ENCODE measurements at regions not wholly inside any gene's neighbourhood (a gene's known extent, or its start where the extent isn't known, plus 50 kb on each side); places are given as distances from the start of the nearest gene placed in this dataset.

GRCh38 chr21:27189870-27190269, 223.0 kb upstream of the ADAMTS5 start:
- no peak for DNase-seq (ENCODE audit: low read depth)

DNA sequence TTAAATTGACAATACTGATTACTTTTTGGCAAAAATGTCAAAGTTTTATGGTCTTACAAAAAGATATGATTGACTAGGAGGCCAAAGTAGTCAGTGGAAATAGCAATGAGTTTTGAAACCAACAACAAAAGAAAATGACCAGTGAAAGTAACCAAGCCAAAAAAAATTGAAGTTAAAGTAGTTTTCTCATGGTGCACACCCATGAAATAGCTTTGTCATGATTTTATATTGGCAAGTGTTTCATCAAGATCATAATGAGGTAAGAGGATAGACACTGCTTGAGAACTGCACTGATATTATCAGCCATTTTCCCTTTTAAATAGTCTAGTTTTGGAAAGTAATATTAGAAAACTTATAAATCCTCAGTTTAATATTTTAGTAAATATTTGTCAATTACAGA, 206.2 kb upstream of the ADAMTS5 start:
- DNase-seq (ENCODE audit: low read depth), result no peak

- no peak for DNase-seq (ENCODE audit: low read depth)
Measured at GRCh38 chr21:27171707-27172106, 204.8 kb upstream of the ADAMTS5 start.

DNA sequence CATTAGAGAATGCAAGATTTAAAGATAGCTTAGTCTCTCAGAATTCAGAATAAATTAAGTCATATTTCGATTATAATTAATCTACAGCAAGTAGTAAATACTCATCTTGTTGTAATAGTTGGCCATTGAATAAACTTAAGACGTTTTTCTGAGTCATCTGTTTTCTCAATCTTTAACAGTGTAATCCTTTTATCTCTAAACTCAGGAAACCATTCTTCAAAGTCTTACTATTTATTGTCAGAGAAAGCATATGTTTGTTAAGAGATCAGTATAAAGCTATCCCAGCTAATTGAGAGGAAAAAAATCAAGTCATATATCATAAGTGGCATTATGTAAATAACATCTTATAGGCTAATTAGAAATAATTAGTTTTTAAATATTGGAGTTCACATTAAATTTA, 201.2 kb upstream of the ADAMTS5 start:
- DNase-seq (ENCODE audit: low read depth), result no peak

DNA sequence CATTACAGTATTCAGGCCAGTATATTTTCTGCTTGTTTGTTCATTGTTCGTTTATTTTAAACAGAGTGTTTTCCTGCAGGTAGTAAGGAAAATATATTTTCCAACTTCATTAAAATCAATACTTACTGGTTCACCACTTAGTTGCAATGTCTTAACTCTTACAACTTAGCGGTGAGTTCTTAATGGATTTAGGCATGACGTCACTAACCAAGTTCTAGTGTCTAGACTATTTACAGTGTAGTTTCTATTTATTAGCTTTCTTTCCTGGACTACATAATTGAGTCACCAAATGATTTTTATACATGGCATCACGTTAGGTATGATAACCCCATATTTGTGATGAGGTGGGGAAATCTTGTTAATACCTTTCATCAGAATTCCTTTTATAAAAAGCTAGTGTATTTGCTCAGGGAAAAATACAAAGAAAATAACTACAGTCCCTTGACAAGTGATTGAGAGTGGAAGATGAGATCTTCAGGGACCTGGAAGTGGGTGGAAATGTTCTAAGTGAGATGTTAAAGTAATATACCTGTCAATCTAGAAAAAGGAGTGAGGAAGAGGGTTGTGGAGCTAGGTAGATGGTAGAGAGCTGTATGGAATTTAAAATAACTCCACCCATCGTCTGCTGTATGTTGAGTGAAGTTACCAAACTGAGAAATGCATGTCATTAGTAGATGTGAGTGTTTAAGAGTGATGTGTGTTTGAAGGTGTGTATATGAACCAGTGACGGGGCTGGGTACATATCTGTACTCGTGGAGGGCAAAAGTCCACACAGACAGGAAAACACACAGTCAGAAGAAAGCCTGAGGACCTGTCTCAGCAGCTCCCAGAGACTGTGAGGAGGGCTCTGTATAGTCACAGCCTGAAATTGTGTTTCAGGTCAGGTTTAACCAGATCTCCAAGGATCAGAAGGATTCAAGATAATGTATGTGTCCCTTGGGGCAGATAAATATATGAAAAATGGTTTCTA, 197.6 kb upstream of the ADAMTS5 start:
- DNase-seq (ENCODE audit: low read depth), result no peak

GRCh38 chr21:27158967-27159366, 192.1 kb upstream of the ADAMTS5 start:
- no peak for DNase-seq (ENCODE audit: low read depth)

DNA sequence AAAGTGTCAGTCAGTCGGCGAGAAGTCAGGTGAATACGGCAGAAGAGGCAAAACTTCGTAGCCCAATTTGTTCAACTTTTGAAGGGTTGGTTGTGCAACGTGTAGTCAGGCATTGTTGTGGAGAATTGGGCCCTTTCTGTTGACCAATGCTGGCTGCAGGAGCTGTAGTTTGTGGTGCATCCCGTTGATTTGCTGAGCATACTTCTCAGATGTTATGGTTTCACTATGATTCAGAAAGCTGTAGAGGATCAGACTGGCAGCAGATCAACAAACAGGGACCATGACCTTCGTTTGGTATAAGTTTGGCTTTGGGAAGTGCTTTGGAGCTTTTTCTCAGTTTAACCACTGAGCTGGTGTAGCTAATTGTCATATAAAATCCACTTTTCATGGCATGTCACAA, 190.2 kb upstream of the ADAMTS5 start:
- DNase-seq (ENCODE audit: low read depth), result no peak

- DNase-seq (ENCODE audit: low read depth), result no peak
Measured at GRCh38 chr21:27156666-27157065, 189.8 kb upstream of the ADAMTS5 start.

GRCh38 chr21:27155130-27155500, 188.2 kb upstream of the ADAMTS5 start:
- no peak for DNase-seq (ENCODE audit: low read depth)

DNA sequence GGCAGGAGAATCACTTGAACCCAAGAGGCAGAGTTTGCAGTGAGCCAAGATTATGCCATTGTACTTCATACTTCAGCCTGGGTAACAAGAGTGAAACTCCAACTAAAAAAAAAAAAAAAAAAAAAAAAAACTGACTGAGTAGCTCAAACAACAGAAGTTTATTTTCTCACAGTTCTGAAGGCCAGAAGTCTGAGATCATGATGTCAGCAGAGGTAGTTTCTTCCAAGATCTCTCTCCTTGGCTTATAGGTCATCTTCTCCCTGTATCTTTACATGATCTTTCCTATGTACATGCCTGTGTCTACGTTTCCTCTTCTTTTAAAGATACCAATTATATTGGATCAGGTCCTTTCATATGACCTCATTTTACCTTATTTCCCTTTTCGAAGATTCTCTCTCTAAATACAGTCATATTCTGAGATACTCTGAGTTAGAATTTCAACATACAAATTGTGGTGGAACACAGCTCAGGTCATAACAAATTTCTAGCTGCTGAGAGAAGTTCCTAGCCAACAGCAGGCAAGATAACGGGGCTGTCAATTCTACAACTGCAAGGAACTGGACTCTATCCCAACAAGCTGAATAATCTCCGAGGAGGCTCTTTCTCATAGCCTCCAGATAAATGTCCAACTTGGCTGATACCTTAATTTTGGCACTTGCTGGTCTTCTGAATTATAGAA, 187.7 kb upstream of the ADAMTS5 start:
- no peak for DNase-seq (ENCODE audit: low read depth)

- no peak for DNase-seq (ENCODE audit: low read depth)
Measured at GRCh38 chr21:27152996-27153395, 186.1 kb upstream of the ADAMTS5 start.

DNA sequence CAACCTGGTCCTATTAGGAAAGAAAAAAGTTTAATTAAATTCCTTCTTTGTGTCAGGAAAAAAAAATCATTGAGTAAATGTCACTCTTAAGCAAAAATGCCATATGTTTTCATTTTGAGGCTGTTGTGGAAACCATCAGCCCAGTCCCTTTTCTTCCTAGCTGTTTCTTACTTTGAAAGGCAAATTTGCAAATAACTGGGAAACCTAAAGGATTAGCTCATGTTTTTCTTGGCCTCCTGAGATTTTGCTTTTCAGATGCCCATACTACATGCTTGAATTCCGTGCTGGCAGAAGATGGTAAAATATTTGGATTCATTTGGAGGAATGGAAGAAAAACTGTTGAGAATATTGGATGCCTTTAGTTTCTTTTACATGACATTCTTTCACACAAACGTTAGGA, 182.1 kb upstream of the ADAMTS5 start:
- no peak for DNase-seq (ENCODE audit: low read depth)

- DNase-seq (ENCODE audit: low read depth), result no peak
Measured at GRCh38 chr21:27146268-27146667, 179.4 kb upstream of the ADAMTS5 start.

GRCh38 chr21:27145134-27145798, 178.4 kb upstream of the ADAMTS5 start:
- no peak for DNase-seq (ENCODE audit: low read depth)

- DNase-seq (ENCODE audit: low read depth), result no peak
Measured at GRCh38 chr21:27143476-27143875, 176.6 kb upstream of the ADAMTS5 start.

GRCh38 chr21:27139526-27139925, 172.6 kb upstream of the ADAMTS5 start:
- no peak for DNase-seq (ENCODE audit: low read depth)

DNA sequence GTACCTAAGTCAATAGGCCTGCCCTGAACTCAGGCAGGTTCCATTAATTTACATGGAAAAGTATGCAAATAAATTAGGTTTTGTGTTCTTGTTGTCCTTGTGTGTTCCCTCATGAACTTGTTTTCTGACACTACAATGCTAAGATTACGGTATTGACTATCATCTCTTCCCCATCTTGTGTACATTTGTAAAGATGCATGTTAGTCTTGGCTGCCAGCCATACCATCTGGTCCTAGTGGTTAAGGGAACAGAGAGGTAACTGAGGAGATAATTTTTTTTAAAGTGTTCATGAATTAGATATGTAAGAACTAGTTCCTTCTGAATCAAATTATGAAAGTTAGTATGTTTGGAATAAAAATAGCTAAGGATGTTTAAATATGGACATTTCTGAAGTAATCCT, 167.6 kb upstream of the ADAMTS5 start:
- no peak for DNase-seq (ENCODE audit: low read depth)

- no peak for DNase-seq (ENCODE audit: low read depth)
Measured at GRCh38 chr21:27132266-27132665, 165.4 kb upstream of the ADAMTS5 start.

GRCh38 chr21:27130154-27130553, 163.3 kb upstream of the ADAMTS5 start:
- DNase-seq (ENCODE audit: low read depth), result no peak

- no peak for DNase-seq (ENCODE audit: low read depth)
Measured at GRCh38 chr21:27129694-27130093, 162.8 kb upstream of the ADAMTS5 start.

DNA sequence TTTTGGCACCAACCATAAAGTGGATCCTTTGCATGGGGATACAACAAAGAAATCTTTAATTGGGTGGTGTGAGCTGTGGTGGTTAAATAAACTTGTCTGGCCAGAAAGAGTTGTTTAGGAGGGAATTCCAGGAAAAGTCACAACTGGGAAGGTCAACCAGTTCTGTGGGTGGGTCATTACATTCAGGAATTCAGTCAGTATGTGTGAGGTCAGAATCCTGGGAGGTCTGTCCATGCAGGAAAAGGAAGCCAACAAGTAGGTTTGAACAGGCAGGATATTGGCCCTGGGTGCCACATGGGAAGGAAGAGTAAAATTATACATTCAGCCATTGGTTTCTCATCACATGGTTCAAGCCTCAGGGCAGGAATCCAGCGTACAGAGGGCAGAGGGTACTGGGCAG, 162.3 kb upstream of the ADAMTS5 start:
- no peak for DNase-seq (ENCODE audit: low read depth)

- DNase-seq (ENCODE audit: low read depth), result no peak
Measured at GRCh38 chr21:27126140-27126539, 159.3 kb upstream of the ADAMTS5 start.

- no peak for DNase-seq (ENCODE audit: low read depth)
Measured at GRCh38 chr21:27122686-27123085, 155.8 kb upstream of the ADAMTS5 start.

Data from activated T-helper 9 cell treated with anti-CD3 and anti-CD28 coated beads, Interleukin-2, amount 50 U/mL, for 16 hours (primary cell).